Left ventricle myocardium inferior (tissue), 1 donor: ENCODE measurements at regions not wholly inside any gene's neighbourhood (a gene's known extent, or its start where the extent isn't known, plus 50 kb on each side); places are given as distances from the start of the nearest gene placed in this dataset.
"Not testable (repeated sequence)": the region's sequence is repeated elsewhere in the genome, so short reads cannot be mapped to it uniquely, and the experiment has no call there.

ENCODE experiments used
- DNase-seq: peaks from one replicate; pipeline ENCODE4 v3.0.0-alpha.2; 2020
- H3K27ac ChIP-seq: fragments of 200-600 bp; replicated peaks from 2 replicates; pipeline ENCODE4 v1.8.0; 2021
- H3K27me3 ChIP-seq: fragments of 200-600 bp; 2 replicates; pipeline ENCODE4 v1.8.0; 2021; ENCODE audit warnings: low read depth
- H3K36me3 ChIP-seq: fragments of 200-600 bp; 2 replicates; pipeline ENCODE4 v1.8.0; 2021
- H3K4me1 ChIP-seq: fragments of 200-600 bp; 2 replicates; pipeline ENCODE4 v1.8.0; 2021
- H3K4me3 ChIP-seq: fragments of 200-600 bp; 2 replicates; pipeline ENCODE4 v1.8.0; 2021; ENCODE audit warnings: mild to moderate bottlenecking, moderate library complexity
- H3K9me3 ChIP-seq: fragments of 200-600 bp; replicated peaks from 2 replicates; pipeline ENCODE4 v1.8.0; 2021
- CTCF ChIP-seq: fragments of 200-600 bp; IDR thresholded peaks from 2 replicates; pipeline ENCODE4 v1.8.0; 2021; ENCODE audit warnings: antibody characterized with exemption, mild to moderate bottlenecking, borderline replicate concordance
- intact Hi-C: fragments of 100-400 bp; cut with micrococcal nuclease; formaldehyde crosslinking; loops from one replicate; pipeline ENCODE4 v1.11.0; 2022
- donor health status: DM: no; HTN: yes; CAD: no; lungs with severe emphysema.

DNA sequence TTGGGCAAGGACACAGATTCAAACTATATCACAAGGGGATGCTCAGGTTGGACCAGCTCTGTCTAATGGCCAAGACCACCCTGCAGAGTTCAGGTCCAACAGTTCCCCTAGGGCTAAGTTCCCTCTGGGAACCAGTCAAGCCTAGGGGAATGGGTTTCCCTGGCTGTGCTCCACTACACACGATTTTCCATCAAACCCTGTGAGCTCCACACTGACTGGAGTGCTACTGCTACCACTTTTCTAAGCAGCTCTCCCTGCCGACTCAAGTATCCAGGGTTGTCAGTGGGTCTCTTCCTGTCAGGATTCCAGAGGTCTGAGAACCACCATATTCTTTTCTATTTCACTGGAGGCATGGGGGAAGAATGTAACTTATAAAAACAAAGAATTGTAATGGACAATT is 280.4 kb upstream of the COL3A1 start:
- Histone ChIP-seq H3K27ac (no peak overlapping the region), H3K4me3 (no peak overlapping the region)

DNA sequence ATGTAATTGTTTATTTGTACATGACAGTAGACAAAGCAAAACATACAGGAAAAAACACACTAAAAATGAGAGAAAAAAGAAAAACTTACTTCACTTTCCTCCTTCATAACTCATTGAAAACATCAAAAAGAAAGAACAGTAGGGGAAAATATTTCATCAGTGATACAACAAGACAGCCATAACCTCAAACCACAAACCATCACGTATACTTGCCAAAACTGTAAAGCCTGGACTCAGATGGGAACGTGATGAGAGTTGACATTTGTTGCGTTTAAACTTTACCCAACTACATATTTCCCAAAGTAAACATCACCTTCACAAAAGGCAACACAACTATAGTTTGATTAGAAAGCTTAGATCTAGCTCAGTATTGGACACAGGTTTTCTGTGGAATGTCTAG is 278.2 kb upstream of the COL3A1 start:
- H3K9me3 ChIP-seq: no peaks in the 10 kb centered on the region

More for the DNA sequence above, 280.4 kb upstream of the COL3A1 start:
- Histone ChIP-seq H3K9me3 (peaks cover 7% of the 10 kb centered on the region), H3K36me3 (no peaks in the 10 kb centered on the region), H3K27me3 (no peaks in the 10 kb centered on the region), H3K4me1 (no peaks in the 10 kb centered on the region)
- TF ChIP-seq CTCF: no peak
- no peak for DNase-seq
- intact Hi-C loops: no loop called here

DNA sequence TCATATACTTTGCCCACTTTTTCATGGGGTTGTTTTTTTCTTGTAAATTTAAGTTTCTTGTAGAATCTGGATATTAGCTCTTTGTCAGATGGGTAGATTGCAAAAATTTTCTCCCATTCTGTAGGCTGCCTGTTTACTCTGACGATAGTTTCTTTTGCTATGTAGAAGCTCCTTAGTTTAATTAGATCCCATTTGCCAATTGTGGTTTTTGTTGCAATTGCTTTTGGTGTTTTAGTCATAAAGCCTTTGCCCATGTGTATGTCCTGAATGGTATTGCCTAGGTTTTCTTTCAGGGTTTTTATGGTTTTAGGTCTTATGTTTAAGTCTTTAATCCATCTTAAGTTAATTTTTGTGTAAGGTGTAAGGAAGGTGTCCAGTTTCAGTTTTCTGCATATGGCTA is 276.0 kb upstream of the COL3A1 start:
- H3K27me3 ChIP-seq, H3K4me3 ChIP-seq, H3K4me1 ChIP-seq, DNase-seq, H3K9me3 ChIP-seq, H3K36me3 ChIP-seq, H3K27ac ChIP-seq, intact Hi-C loops: not testable (repeated sequence)

More for the DNA sequence above, 278.2 kb upstream of the COL3A1 start:
- H3K4me3 ChIP-seq: no peak overlapping the region
- no peak overlapping the region for H3K27ac ChIP-seq
- H3K27me3 ChIP-seq: no peaks in the 10 kb centered on the region
- no peaks in the 10 kb centered on the region for H3K36me3 ChIP-seq
- DNase-seq: no peak
- intact Hi-C loops: no loop called here
- no peaks in the 10 kb centered on the region for H3K4me1 ChIP-seq
- no peak for TF ChIP-seq CTCF

DNA sequence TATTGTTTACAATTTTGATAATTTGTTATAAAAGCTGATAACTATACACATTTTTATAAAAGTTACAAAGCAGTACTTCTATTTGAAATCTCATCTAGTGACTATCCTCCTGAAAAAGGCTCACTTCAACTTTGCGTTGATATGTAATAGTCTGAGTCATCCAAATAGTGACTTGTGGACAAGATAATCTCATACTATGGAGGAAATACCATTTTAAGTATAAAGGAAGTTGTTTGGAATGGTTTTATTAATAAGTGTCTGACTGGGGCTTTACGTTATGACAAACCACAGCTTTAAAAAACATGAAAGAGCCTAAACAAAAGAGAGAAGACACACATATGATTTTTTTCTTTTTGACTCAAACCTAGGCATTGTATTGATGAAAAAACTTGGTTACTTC is 272.3 kb upstream of the COL3A1 start:
- intact Hi-C loops: no loop called here
- Histone ChIP-seq H3K4me1 (no peaks in the 10 kb centered on the region), H3K27me3 (no peaks in the 10 kb centered on the region), H3K27ac (no peak overlapping the region), H3K36me3 (no peaks in the 10 kb centered on the region), H3K9me3 (no peaks in the 10 kb centered on the region), H3K4me3 (no peak overlapping the region)
- DNase-seq: no peak
- no peak for TF ChIP-seq CTCF

DNA sequence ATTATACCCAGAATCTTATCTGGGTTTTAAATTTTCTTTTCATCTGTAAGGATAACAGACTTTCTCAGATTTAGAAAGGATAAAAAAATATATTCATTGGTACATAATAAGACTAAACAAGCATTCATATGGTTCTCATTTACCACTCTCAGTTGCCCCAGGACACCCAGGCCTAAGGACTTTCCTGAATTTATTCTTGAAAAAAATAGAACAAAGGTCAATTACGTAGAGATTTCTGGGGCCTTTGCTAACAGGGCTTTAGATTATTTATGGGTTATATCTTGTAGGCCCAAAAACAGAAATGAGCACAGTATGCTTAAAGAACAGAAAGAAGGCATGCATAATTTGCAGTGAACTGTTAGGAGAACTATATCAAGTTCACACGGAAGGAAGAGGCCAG is 269.0 kb upstream of the COL3A1 start:
- intact Hi-C loops: no loop called here
- Histone ChIP-seq H3K27ac (no peak overlapping the region), H3K9me3 (peaks cover 6% of the 10 kb centered on the region), H3K4me3 (no peak overlapping the region), H3K4me1 (no peaks in the 10 kb centered on the region), H3K36me3 (no peaks in the 10 kb centered on the region), H3K27me3 (no peaks in the 10 kb centered on the region)
- no peak for DNase-seq
- no peak for TF ChIP-seq CTCF

DNA sequence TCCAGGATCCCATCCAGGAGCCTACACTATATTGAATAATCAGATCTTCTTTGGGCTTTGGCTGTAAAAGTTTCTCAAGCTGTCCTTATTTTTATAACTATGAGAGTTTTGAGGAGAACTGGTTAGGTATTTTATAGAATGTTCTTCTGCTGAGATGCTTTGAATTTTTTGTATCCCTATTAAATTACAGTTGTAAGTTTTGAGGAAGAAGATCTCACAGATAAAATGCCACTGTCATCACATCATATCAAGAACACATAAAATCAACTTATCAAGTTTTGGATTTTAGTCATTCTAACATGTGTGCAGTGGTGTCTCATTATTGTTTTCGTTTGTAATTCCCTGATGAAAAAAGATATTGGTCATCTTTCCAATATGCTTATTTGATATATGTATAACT is 260.2 kb upstream of the COL3A1 start:
- Histone ChIP-seq H3K4me3 (no peak overlapping the region), H3K27me3 (no peaks in the 10 kb centered on the region), H3K4me1 (no peaks in the 10 kb centered on the region), H3K36me3 (no peaks in the 10 kb centered on the region), H3K27ac (no peak overlapping the region), H3K9me3 (peaks cover 44% of the 10 kb centered on the region)
- DNase-seq: no peak
- intact Hi-C loops: no loop called here
- TF ChIP-seq CTCF: no peak
